ENCODE measurements at regions not wholly inside any gene's neighbourhood (a gene's known extent, or its start where the extent isn't known, plus 50 kb on each side); places are given as distances from the start of the nearest gene placed in this dataset.

DNA sequence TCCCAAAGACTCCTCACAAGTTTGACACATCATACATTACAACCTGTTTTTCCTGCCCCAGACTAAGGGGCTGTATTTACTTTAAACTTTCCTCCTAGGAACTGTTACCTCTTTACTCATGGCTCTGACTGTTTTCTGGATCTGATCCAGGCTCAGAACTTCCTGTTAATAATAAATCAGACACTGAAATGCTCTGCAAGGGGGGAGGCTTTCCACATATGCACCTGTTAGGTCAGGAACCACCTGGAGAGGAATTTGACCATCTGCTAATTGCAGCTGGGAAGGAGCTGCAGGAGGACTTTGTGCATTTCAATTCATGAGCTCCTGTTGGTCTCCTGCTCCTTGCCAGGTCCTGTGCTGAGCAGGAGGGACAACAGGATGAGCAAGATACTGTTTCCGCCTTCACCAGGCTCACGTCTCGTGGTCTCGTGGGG is 476.9 kb upstream of the CDH5 start:
- Histone ChIP-seq H3K9me3 (no peaks in the 10 kb centered on the region), H3K4me3 (no peak overlapping the region), H3K36me3 (no peaks in the 10 kb centered on the region), H3K27ac (no peak overlapping the region), H3K4me1 (no peaks in the 10 kb centered on the region), H3K27me3 (no peaks in the 10 kb centered on the region)
- TF ChIP-seq POLR2AphosphoS5 (IDR thresholded peaks at IDR 0.05) (no peak), EP300 (IDR thresholded peaks at IDR 0.05) (no peak), POLR2A (IDR thresholded peaks at IDR 0.05) (no peak)
- TF ChIP-seq, protein P1, sequence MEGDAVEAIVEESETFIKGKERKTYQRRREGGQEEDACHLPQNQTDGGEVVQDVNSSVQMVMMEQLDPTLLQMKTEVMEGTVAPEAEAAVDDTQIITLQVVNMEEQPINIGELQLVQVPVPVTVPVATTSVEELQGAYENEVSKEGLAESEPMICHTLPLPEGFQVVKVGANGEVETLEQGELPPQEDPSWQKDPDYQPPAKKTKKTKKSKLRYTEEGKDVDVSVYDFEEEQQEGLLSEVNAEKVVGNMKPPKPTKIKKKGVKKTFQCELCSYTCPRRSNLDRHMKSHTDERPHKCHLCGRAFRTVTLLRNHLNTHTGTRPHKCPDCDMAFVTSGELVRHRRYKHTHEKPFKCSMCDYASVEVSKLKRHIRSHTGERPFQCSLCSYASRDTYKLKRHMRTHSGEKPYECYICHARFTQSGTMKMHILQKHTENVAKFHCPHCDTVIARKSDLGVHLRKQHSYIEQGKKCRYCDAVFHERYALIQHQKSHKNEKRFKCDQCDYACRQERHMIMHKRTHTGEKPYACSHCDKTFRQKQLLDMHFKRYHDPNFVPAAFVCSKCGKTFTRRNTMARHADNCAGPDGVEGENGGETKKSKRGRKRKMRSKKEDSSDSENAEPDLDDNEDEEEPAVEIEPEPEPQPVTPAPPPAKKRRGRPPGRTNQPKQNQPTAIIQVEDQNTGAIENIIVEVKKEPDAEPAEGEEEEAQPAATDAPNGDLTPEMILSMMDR (IDR thresholded peaks at IDR 0.05) = no peak
- 62% methylated on average over 4 of the region's 4 CpGs for WGBS
- DNase-seq (ENCODE audit: low spot score in 2 of 2) = no peak

DNA sequence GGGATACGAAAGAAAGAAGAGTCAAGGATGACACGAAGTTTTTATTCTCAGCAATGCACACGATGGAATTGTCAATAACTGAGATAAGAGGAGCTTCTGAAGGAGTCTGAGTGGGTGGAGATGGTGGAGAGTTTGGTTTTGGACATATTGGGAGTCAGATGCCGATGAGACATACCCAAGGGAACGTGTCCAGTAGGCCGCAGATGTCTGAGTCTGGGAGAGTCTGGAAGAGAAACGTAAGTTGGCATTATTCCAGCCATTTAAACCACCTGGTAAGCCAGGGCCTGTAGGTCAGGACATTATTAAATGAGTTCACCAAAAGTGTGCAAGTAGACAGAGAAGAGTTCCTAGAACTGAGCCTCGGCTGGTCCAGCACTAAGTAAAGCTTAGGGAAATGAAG is 478.3 kb upstream of the CDH5 start:
- no peak for TF ChIP-seq POLR2A (IDR thresholded peaks at IDR 0.05)
- TF ChIP-seq POLR2AphosphoS5 (IDR thresholded peaks at IDR 0.05) = no peak
- no peak for TF ChIP-seq EP300 (IDR thresholded peaks at IDR 0.05)
- TF ChIP-seq, protein P1 (IDR thresholded peaks at IDR 0.05) = no peak
- Histone ChIP-seq H3K36me3 (no peaks in the 10 kb centered on the region), H3K27me3 (no peaks in the 10 kb centered on the region), H3K9me3 (no peaks in the 10 kb centered on the region), H3K27ac (no peak overlapping the region), H3K4me3 (no peak overlapping the region), H3K4me1 (no peaks in the 10 kb centered on the region)
- DNase-seq (ENCODE audit: low spot score in 2 of 2) = no peak
- 84% methylated on average over 8 of the region's 8 CpGs for WGBS

DNA sequence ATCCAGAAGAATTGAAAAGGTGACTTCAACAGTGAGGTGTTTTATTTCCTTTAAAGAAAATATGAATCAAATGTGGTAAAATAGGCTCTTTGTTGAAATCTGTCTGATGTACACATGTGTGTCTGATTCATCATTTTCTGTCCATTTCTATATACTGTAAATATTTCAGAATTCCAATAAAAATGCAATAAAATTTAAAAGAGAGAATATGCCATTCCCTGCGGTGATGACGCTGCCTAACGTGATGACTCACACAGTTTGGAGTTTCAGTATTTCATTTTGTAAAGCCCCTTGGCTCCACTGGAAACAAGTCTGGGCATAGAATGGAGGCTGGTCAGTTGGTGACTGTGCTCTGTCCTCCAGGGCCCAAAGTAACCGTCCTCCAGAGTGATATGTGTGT is 482.5 kb upstream of the CDH5 start:
- no peak overlapping the region for H3K4me3 ChIP-seq
- TF ChIP-seq, protein P1 (IDR thresholded peaks at IDR 0.05) = no peak
- no peak for TF ChIP-seq POLR2AphosphoS5 (IDR thresholded peaks at IDR 0.05)
- no peak for TF ChIP-seq EP300 (IDR thresholded peaks at IDR 0.05)
- TF ChIP-seq POLR2A (IDR thresholded peaks at IDR 0.05) = no peak
- H3K9me3 ChIP-seq = no peaks in the 10 kb centered on the region
- H3K27ac ChIP-seq = no peak overlapping the region
- no peaks in the 10 kb centered on the region for H3K36me3 ChIP-seq
- H3K27me3 ChIP-seq = no peaks in the 10 kb centered on the region
- no peaks in the 10 kb centered on the region for H3K4me1 ChIP-seq
- no peak for DNase-seq (ENCODE audit: low spot score in 2 of 2)
- 56% methylated on average over 4 of the region's 4 CpGs for WGBS

DNA sequence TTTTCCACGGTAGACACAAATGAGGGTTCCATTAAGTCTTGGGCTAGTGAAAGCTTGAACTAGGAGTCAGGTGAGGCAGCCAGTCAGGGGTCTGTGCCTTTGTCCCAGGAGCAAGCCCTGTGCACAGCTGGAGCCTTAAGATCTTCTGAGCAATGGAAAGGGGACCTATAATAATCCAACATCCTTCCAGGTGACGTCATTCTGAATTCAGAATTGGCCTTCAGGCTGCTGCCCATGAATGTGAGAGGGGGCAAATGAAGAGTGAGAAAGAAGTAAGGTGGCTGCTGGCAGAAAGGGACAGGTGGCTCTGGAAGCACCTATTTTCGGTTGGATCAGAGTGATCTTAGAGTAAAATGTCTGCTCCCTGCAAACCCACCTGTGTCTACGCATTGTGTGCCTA is 488.1 kb upstream of the CDH5 start:
- WGBS = 76% methylated on average over 4 of the region's 4 CpGs
- no peak for TF ChIP-seq POLR2AphosphoS5 (IDR thresholded peaks at IDR 0.05)
- TF ChIP-seq, protein P1 (IDR thresholded peaks at IDR 0.05) = no peak
- no peak for TF ChIP-seq EP300 (IDR thresholded peaks at IDR 0.05)
- TF ChIP-seq POLR2A (IDR thresholded peaks at IDR 0.05) = no peak
- H3K27me3 ChIP-seq = no peaks in the 10 kb centered on the region

DNA sequence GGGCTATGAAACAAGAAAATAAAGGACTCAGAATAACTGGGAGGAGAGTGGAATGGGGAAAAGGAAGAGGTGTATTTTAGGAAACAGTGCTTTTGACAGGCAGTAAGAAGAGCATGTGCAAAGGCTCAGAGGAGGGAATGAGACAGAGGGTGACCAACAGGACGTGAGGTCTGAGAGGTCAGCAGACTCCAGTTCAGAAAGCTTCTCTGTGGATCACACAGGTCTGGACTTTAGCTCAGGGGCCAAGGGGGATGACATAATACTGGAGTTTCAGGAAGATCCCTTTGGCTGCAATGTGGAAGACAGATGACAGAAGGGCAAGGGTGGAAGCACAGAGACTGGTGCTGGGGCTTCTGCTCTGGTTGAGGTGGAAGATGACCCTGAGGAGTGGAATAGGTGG is 489.9 kb upstream of the CDH5 start:
- H3K27ac ChIP-seq = no peak overlapping the region
- no peaks in the 10 kb centered on the region for H3K36me3 ChIP-seq
- H3K9me3 ChIP-seq = no peaks in the 10 kb centered on the region
- DNase-seq (ENCODE audit: low spot score in 2 of 2) = no peak
- H3K27me3 ChIP-seq = no peaks in the 10 kb centered on the region
- no peak overlapping the region for H3K4me3 ChIP-seq
- WGBS = 75% methylated on average over 1 of the region's 1 CpG
- TF ChIP-seq, protein P1 (IDR thresholded peaks at IDR 0.05) = no peak
- TF ChIP-seq POLR2AphosphoS5 (IDR thresholded peaks at IDR 0.05) (no peak), POLR2A (IDR thresholded peaks at IDR 0.05) (no peak), EP300 (IDR thresholded peaks at IDR 0.05) (no peak)
- no peaks in the 10 kb centered on the region for H3K4me1 ChIP-seq

More for the DNA sequence above, 488.1 kb upstream of the CDH5 start:
- no peak overlapping the region for H3K27ac ChIP-seq
- no peaks in the 10 kb centered on the region for H3K36me3 ChIP-seq
- DNase-seq (ENCODE audit: low spot score in 2 of 2) = no peak
- H3K4me1 ChIP-seq = no peaks in the 10 kb centered on the region
- no peaks in the 10 kb centered on the region for H3K9me3 ChIP-seq
- H3K4me3 ChIP-seq = no peak overlapping the region

Data from suprapubic skin (tissue), 4 donors.